ENCODE measurements at regions not wholly inside any gene's neighbourhood (a gene's known extent, or its start where the extent isn't known, plus 50 kb on each side); places are given as distances from the start of the nearest gene placed in this dataset.

GRCh38 chr2:55751966-55752365 is 58.3 kb upstream of the PNPT1 start:
- Histone ChIP-seq H3K27me3 (ENCODE audit: control insufficient read depth, insufficient read depth, low read length) (no peaks in the 10 kb centered on the region), H3K4me3 (ENCODE audit: low read length) (no peak overlapping the region), H3K4me1 (ENCODE audit: control insufficient read depth, insufficient read depth, low read length) (no peaks in the 10 kb centered on the region), H3K36me3 (ENCODE audit: control insufficient read depth, insufficient read depth, low read length) (no peaks in the 10 kb centered on the region), H3K27ac (ENCODE audit: low read length) (no peak overlapping the region), H3K9me3 (replicated peaks; ENCODE audit: control insufficient read depth, low read depth, low read length) (no peaks in the 10 kb centered on the region)
- WGBS (ENCODE audit: insufficient coverage): 0% methylated on average over 1 of the region's 1 CpG
- no peak for DNase-seq

DNA sequence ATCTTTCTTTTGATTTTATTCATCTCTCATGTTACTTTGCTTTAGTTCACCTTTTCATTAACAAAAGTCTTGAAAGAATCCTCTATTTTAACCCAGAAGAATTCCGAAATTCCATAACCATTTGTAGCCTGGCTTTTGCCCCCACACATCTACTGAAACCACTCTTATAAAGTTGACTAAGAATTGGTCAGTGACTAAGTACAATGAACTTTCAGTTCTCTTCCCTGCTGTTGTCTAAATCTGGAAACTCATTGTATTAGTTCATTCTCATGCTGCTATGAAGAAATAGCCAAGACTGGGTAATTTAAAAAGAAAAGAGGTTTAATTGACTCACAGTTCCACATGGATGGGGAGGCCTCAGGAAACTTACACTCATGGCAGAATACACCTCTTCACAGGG is 49.9 kb upstream of the PNPT1 start:
- no CpG with 5 or more reads among the region's 1 CpG for WGBS (ENCODE audit: insufficient coverage)
- DNase-seq: no peak

More for the DNA sequence above, 49.9 kb upstream of the PNPT1 start:
- no peaks in the 10 kb centered on the region for H3K4me1 ChIP-seq (ENCODE audit: control insufficient read depth, insufficient read depth, low read length)
- no peaks in the 10 kb centered on the region for H3K36me3 ChIP-seq (ENCODE audit: control insufficient read depth, insufficient read depth, low read length)
- H3K27ac ChIP-seq (ENCODE audit: low read length): no peak overlapping the region
- no peaks in the 10 kb centered on the region for H3K27me3 ChIP-seq (ENCODE audit: control insufficient read depth, insufficient read depth, low read length)
- H3K9me3 ChIP-seq (replicated peaks; ENCODE audit: control insufficient read depth, low read depth, low read length): no peaks in the 10 kb centered on the region
- H3K4me3 ChIP-seq (ENCODE audit: low read length): no peak overlapping the region
